Mesendoderm (in vitro differentiated cells): ENCODE measurements at regions not wholly inside any gene's neighbourhood (a gene's known extent, or its start where the extent isn't known, plus 50 kb on each side); places are given as distances from the start of the nearest gene placed in this dataset.
"Not testable (repeated sequence)": the region's sequence is repeated elsewhere in the genome, so short reads cannot be mapped to it uniquely, and the experiment has no call there.

Experiments
- DNase-seq: peaks from one replicate; pipeline ENCODE4 v3.0.0; 2013
- H2AK5ac ChIP-seq: 2 replicates; pipeline ENCODE4 v1.6.1; 2013; ENCODE audit warnings: low read length, inconsistent platforms
- H2BK120ac ChIP-seq: 2 replicates; pipeline ENCODE4 v1.6.1; 2013; ENCODE audit warnings: low read depth, mild to moderate bottlenecking, low read length, moderate library complexity, mixed read lengths
- H2BK15ac ChIP-seq: replicated peaks from 2 replicates; pipeline ENCODE4 v1.6.1; 2013; ENCODE audit warnings: low read depth, mild to moderate bottlenecking, moderate library complexity
- H2BK5ac ChIP-seq: 2 replicates; pipeline ENCODE4 v1.6.1; 2013; ENCODE audit warnings: low read length, inconsistent platforms
- H3K18ac ChIP-seq: 2 replicates; pipeline ENCODE4 v1.6.1; 2013; ENCODE audit warnings: mild to moderate bottlenecking, low read length, mixed read lengths
- H3K23ac ChIP-seq: one replicate; pipeline ENCODE4 v1.6.1; 2013; ENCODE audit warnings: low read length
- H3K27ac ChIP-seq: 2 replicates; pipeline ENCODE4 v1.5.1; 2013; ENCODE audit warnings: low read depth, mild to moderate bottlenecking, inconsistent platforms, low read length, moderate library complexity
- H3K27me3 ChIP-seq: 2 replicates; pipeline ENCODE4 v1.6.1; 2013; ENCODE audit warnings: low read length, control low read depth, mild to moderate bottlenecking, inconsistent platforms; ENCODE audit not compliant: insufficient read depth, poor library complexity
- H3K36me3 ChIP-seq: 2 replicates; pipeline ENCODE4 v1.6.1; 2013; ENCODE audit warnings: low read length, inconsistent platforms; ENCODE audit not compliant: control insufficient read depth, insufficient read depth
- H3K4ac ChIP-seq: one replicate; pipeline ENCODE4 v1.6.1; 2013; ENCODE audit warnings: low read depth, mild to moderate bottlenecking, low read length, moderate library complexity
- H3K4me1 ChIP-seq: 2 replicates; pipeline ENCODE4 v1.6.1; 2013; ENCODE audit warnings: low read depth, low read length, inconsistent platforms; ENCODE audit not compliant: control insufficient read depth
- H3K4me2 ChIP-seq: 2 replicates; pipeline ENCODE4 v1.6.1; 2013; ENCODE audit warnings: low read length
- H3K4me3 ChIP-seq: 2 replicates; pipeline ENCODE4 v1.5.1; 2013; ENCODE audit warnings: mild to moderate bottlenecking, low read length
- H3K56ac ChIP-seq: one replicate; pipeline ENCODE4 v1.6.1; 2013; ENCODE audit warnings: low read length
- H3K79me1 ChIP-seq: 2 replicates; pipeline ENCODE4 v1.6.1; 2013; ENCODE audit warnings: low read length, inconsistent platforms
- H3K79me2 ChIP-seq: 2 replicates; pipeline ENCODE4 v1.6.1; 2013; ENCODE audit warnings: mild to moderate bottlenecking, low read length; ENCODE audit not compliant: control insufficient read depth, insufficient read depth
- H3K9ac ChIP-seq: 2 replicates; pipeline ENCODE4 v1.6.1; 2013; ENCODE audit warnings: low read length, inconsistent platforms
- H4K5ac ChIP-seq: one replicate; pipeline ENCODE4 v1.6.1; 2013; ENCODE audit warnings: low read length
- H4K8ac ChIP-seq: one replicate; pipeline ENCODE4 v1.6.1; 2013; ENCODE audit warnings: low read depth, mild to moderate bottlenecking, control low read depth, low read length, moderate library complexity
- WGBS: extraction: QIAGEN DNeasy Blood & Tissue Kit; methylation state at CpG from one replicate; pipeline ENCODE4 v1.1.7; 2013; ENCODE audit warnings: low lambda C conversion rate, missing lambda C conversion rate; ENCODE audit not compliant: insufficient coverage; ENCODE audit errors: extremely low coverage; 5-methylcytosine and 5-hydroxymethylcytosine counted together

DNA sequence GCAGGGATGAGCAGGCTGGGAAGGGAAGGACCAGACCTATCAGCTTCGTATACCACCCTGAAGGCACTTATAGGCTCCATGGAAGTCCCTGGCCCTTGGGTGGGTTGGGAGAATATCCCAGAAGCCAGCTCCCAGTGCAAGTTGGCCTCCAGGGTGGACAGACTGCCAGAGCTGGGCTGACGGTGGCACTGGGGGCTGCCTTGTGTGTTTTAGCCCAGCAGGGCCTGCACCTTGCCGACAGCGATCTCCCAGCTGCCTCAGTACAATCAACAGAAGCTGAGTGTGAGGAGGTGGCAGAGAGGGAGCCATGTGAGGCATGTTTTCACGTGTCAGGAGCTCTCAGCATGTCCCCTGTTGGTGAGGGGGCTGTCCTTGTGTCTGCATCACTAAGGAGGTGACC lies 159.5 kb downstream of the VEGFA start:
- Histone ChIP-seq H3K18ac (no peak overlapping the region), H3K56ac (no peak overlapping the region), H3K23ac (no peak overlapping the region), H3K79me1 (no peaks in the 10 kb centered on the region), H4K8ac (no peak overlapping the region), H3K4ac (no peak overlapping the region), H2BK5ac (no peak overlapping the region), H2BK15ac (no peak overlapping the region), H4K5ac (no peak overlapping the region), H3K27ac (no peak overlapping the region), H2AK5ac (no peak overlapping the region), H3K4me1 (peaks cover 6% of the 10 kb centered on the region), H3K4me3 (no peak overlapping the region), H3K79me2 (no peaks in the 10 kb centered on the region), H3K9ac (no peak overlapping the region), H3K27me3 (no peaks in the 10 kb centered on the region), H2BK120ac (no peak overlapping the region), H3K36me3 (no peaks in the 10 kb centered on the region), H3K4me2 (no peak overlapping the region)
- DNase-seq: no peak
- WGBS: no CpG with 5 or more reads among the region's 5 CpGs

DNA sequence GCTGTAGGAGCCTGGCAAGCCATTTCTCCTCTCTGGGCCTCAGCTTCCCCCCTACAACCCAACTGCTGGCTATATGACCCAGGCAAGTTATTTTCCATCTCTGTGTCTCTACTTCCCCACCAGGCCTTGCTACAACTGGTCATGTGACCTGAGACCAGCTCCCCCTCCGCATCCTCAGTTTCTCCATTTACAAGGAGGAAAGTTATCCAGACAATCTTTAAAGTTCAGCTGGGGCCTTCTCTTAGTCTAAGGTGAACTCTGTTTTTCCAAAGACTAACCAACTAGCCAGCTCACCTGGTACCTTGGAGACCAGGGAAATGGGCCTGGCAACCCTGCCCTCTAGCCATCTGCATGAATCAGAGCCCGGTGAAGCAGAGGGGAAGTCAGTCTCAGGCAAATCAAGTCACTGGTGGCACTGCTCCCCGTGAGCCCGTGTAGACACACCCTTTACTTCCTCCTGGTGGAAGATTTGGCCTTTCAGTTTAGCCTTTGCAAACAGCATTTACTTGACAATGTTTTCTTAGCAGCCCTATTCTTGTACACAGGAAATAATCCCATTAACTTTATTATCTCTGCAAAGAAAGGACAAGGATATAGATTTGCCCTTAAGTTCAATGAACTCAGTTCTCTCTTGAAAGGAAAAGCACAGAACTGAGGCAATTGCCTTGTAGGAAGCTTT lies 157.7 kb downstream of the VEGFA start:
- Histone ChIP-seq H4K5ac (no peak overlapping the region), H3K27me3 (no peaks in the 10 kb centered on the region), H3K79me1 (no peaks in the 10 kb centered on the region), H2BK15ac (no peak overlapping the region), H3K9ac (no peak overlapping the region), H3K4me1 (peaks cover 6% of the 10 kb centered on the region), H3K23ac (no peak overlapping the region), H3K4me3 (no peak overlapping the region), H3K4me2 (no peak overlapping the region), H3K4ac (peak overlapping the region; percentile 26), H2BK5ac (no peak overlapping the region), H3K27ac (peak overlapping the region; percentile 25), H3K56ac (peak overlapping the region; percentile 45), H2AK5ac (peak overlapping the region; percentile 1), H2BK120ac (no peak overlapping the region), H4K8ac (no peak overlapping the region), H3K36me3 (no peaks in the 10 kb centered on the region), H3K18ac (peak overlapping the region; percentile 4), H3K79me2 (no peaks in the 10 kb centered on the region)
- WGBS: no CpG with 5 or more reads among the region's 4 CpGs
- DNase-seq: no peak

DNA sequence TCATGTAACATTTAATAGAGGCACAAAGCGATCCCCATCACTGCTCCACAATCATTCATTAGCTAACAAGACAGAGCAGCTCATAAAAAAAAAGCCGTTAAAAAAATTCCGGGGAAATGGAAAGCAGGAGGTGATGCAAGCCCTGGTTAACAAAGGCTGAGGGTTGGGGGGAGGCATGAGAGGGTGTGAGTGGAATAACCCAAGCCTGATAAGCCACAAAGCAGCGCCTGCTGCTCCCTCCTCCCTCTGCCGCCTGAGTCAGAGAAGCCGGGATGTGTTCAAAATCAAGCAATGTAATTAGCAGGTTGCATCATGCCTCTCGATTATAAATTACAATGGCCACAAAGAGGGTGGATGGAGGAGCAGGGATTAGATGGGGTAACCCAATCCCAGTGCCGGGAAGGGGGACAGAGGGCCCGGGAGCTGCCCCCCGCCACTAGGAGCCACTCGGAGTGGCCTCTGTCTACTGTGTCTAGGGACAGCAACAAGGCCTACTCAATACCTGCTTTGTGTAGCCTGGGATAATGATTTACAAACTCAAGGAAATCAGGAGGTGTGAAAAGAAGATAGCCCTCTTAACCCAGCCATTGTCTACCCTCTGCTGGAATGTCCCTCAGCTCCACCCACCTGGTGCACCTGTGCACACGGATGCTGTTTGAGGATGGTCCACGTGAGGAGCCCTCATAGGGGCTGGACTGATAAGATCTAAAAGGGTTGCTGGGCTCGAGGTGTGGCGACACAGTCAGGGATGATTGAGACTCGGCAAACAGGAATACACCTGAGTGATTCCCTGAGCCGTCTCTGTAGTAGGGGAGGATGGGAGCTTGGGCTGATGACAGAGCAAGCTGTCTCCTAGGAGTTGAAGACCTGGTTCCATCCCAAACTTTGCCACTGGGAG lies 156.9 kb downstream of the VEGFA start:
- Histone ChIP-seq H4K8ac (no peak overlapping the region), H3K4me3 (no peak overlapping the region), H3K79me2 (no peaks in the 10 kb centered on the region), H2AK5ac (no peak overlapping the region), H4K5ac (no peak overlapping the region), H3K4ac (peak overlapping the region; percentile 39), H3K79me1 (no peaks in the 10 kb centered on the region), H3K27me3 (no peaks in the 10 kb centered on the region), H3K56ac (peak overlapping the region; percentile 62), H3K23ac (no peak overlapping the region), H2BK15ac (no peak overlapping the region), H3K4me1 (peaks cover 6% of the 10 kb centered on the region), H3K9ac (peak overlapping the region; percentile 17), H2BK120ac (peak overlapping the region; percentile 69), H3K18ac (peak overlapping the region; percentile 82), H2BK5ac (peak overlapping the region; percentile 64), H3K4me2 (no peak overlapping the region), H3K36me3 (no peaks in the 10 kb centered on the region), H3K27ac (peak overlapping the region; percentile 89)
- WGBS: no CpG with 5 or more reads among the region's 17 CpGs
- DNase-seq: peak; percentile 98

DNA sequence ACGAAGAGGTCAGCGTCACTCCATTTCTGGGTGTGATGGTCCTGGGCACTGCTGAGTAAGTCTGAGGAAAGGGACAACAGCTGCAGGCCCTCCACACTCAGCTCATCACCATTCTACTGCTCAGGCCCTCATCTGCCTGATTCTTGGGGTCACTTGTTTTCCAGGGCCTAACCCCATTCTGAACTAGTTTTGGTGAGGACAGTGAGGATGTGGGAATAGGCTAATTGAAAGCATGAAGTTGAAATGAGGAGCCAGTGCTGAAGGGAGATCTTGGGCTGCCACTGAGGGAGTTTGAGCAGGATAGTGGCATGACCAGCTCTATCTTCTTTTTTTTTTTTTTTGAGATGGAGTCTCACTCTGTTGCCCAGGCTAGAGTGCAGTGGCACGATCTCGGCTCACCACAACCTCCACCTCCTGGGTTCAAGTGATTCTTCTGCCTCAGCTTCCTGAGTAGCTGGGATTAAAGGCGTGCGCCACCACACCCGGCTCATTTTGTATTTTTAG lies 155.7 kb downstream of the VEGFA start:
- H3K4me1 ChIP-seq, H4K8ac ChIP-seq, DNase-seq, H3K79me1 ChIP-seq, H2BK15ac ChIP-seq, H2BK120ac ChIP-seq, H3K9ac ChIP-seq, H3K23ac ChIP-seq, H3K27ac ChIP-seq, H4K5ac ChIP-seq, H3K27me3 ChIP-seq, H3K79me2 ChIP-seq, H2BK5ac ChIP-seq, H3K18ac ChIP-seq, H3K36me3 ChIP-seq, H3K4me2 ChIP-seq, H3K4me3 ChIP-seq: not testable (repeated sequence)
- no CpG with 5 or more reads among the region's 7 CpGs for WGBS
- Histone ChIP-seq H2AK5ac (peak overlapping the region; percentile 31), H3K4ac (peak overlapping the region; percentile 28), H3K56ac (peak overlapping the region; percentile 3)

DNA sequence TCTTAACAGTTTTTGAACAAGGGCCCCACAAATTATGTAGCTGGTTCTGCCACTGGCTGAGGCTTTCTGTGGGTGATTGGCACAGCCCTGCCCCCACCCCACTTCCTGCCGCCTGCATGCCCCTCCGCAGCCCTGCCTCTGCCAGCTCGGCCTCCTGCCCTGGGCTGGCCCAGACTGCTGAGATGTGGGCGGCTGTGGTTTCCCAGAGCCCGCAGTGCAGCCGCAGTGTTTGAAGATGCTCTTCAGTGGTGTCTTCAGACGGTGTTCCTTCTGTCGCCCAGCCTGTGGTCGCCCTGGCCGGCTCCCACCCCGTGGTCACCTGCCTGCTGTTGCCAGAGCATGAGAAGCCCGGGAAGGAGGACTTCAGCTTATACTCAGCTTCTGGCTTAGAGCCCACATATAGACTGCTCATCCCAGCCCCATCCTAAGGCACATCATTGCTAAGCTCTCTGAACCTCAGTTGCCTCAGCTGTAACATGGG lies 154.3 kb downstream of the VEGFA start:
- Histone ChIP-seq H3K4me3 (no peak overlapping the region), H3K56ac (no peak overlapping the region), H2BK5ac (no peak overlapping the region), H3K27ac (no peak overlapping the region), H3K9ac (no peak overlapping the region), H3K4me2 (no peak overlapping the region), H3K18ac (no peak overlapping the region), H3K4ac (no peak overlapping the region), H3K4me1 (peaks cover 6% of the 10 kb centered on the region), H3K79me2 (no peaks in the 10 kb centered on the region), H4K8ac (no peak overlapping the region), H3K36me3 (no peaks in the 10 kb centered on the region), H2BK15ac (no peak overlapping the region), H2AK5ac (peak overlapping the region; percentile 25), H3K79me1 (no peaks in the 10 kb centered on the region), H4K5ac (no peak overlapping the region), H3K23ac (no peak overlapping the region), H3K27me3 (no peaks in the 10 kb centered on the region), H2BK120ac (no peak overlapping the region)
- WGBS: no CpG with 5 or more reads among the region's 12 CpGs
- no peak for DNase-seq
